HepG2 (cell line): ENCODE measurements at regions not wholly inside any gene's neighbourhood (a gene's known extent, or its start where the extent isn't known, plus 50 kb on each side); places are given as distances from the start of the nearest gene placed in this dataset.
"Not testable (repeated sequence)": the region's sequence is repeated elsewhere in the genome, so short reads cannot be mapped to it uniquely, and the experiment has no call there.

Source experiments
- ATAC-seq: fragments of 200-7000 bp; cut with Tn5 transposase; 3 replicates; pipeline ENCODE4 v1.9.1; 2020; ENCODE audit warnings: mild to moderate bottlenecking, moderate library complexity
- BruUV-seq: library from RNA; stranded (reverse); fragments of 400-500 nt; replicated peaks from 2 replicates; lab custom pipeline; 2021; lab: Mats Ljungman, UMichigan
- CTCF ChIA-PET: fragments of 300-600 bp; formaldehyde crosslinking; extraction: SDS; loops from one replicate; lab custom pipeline; 2021; ENCODE audit warnings: low total read pairs, inconsistent platforms, low intra/inter-chr PET ratio; lab: Yijun Ruan, JAX
- POLR2A ChIA-PET: fragments of 350-600 bp; sonication (Branson Sonifier 250); formaldehyde crosslinking; loops from one replicate; lab custom pipeline; 2020; ENCODE audit warnings: antibody characterized with exemption, inconsistent platforms; lab: Yijun Ruan, JAX
- DNase-seq: peaks from one replicate; pipeline ENCODE4 v3.0.0-alpha.2; 2015; ENCODE audit warnings: low spot score
- FAIRE-seq: peaks from 3 replicates; lab custom pipeline; 2011; peaks lifted over from hg19 to GRCh38; lab: Jason Lieb, UNC
- H2AFZ ChIP-seq: one replicate; pipeline ENCODE4 v1.6.1; 2011; ENCODE audit warnings: low read length, inconsistent platforms
- H3K27ac ChIP-seq: fragments of 300-600 bp; 3 replicates; pipeline ENCODE4 v1.8.0; 2011; ENCODE audit warnings: mixed run types, mild to moderate bottlenecking, mixed read lengths, low read length, inconsistent platforms; ENCODE audit not compliant: insufficient read depth; ENCODE audit errors: extremely low read length
- H3K27me3 ChIP-seq, 2 experiments: fragments of 200-600 bp in 1 of 2; 2 replicates in 1 of 2; 3 replicates in 1 of 2; pipeline versions ENCODE4 v1.6.0 to v1.8.0; 2011; ENCODE audit warnings: low read length in 2 of 2, mild to moderate bottlenecking in 2 of 2, moderate library complexity in 2 of 2, inconsistent platforms in 1 of 2; ENCODE audit not compliant: insufficient read depth in 2 of 2, control insufficient read depth in 1 of 2
- H3K36me3 ChIP-seq, 2 experiments: fragments of 200-600 bp in 1 of 2; replicated peaks in 1 of 2; 2 replicates in 1 of 2; 3 replicates in 1 of 2; pipeline versions ENCODE4 v1.5.1 to v1.8.0; 2011; ENCODE audit warnings: low read length in 2 of 2, inconsistent platforms in 1 of 2; ENCODE audit not compliant: insufficient read depth in 2 of 2, control insufficient read depth in 1 of 2
- H3K4me1 ChIP-seq: 2 replicates; pipeline ENCODE4 v1.5.1; 2012; ENCODE audit warnings: low read length, inconsistent platforms; ENCODE audit not compliant: insufficient read depth
- H3K4me2 ChIP-seq: 2 replicates; pipeline ENCODE4 v1.6.0; 2011; ENCODE audit warnings: low read depth, low read length, inconsistent platforms
- H3K4me3 ChIP-seq, 3 experiments: fragments of 200-600 bp in 1 of 3; sonication (generic), shearing (Covaris generic) in 1 of 3; replicated peaks in 1 of 3; 2 replicates each; pipeline ENCODE4 v1.5.1; 2011 to 2016; ENCODE audit warnings: low read length in 3 of 3, inconsistent platforms in 2 of 3, low read depth in 2 of 3, mild to moderate bottlenecking in 2 of 3, control low read depth in 1 of 3, mixed read lengths in 1 of 3; ENCODE audit not compliant: insufficient read depth in 1 of 3
- H3K79me2 ChIP-seq: one replicate; pipeline ENCODE4 v1.6.1; 2011; ENCODE audit warnings: low read length, inconsistent platforms; ENCODE audit not compliant: insufficient read depth
- H3K9ac ChIP-seq: 2 replicates; pipeline ENCODE4 v1.6.0; 2011; ENCODE audit warnings: mild to moderate bottlenecking, low read depth, low read length, inconsistent platforms; ENCODE audit not compliant: insufficient read depth
- H3K9me3 ChIP-seq: 2 replicates; pipeline ENCODE4 v1.5.1; 2012; ENCODE audit warnings: mild to moderate bottlenecking, low read length
- H4K20me1 ChIP-seq: 2 replicates; pipeline ENCODE4 v1.6.0; 2011; ENCODE audit warnings: inconsistent platforms, mild to moderate bottlenecking, low read length, moderate library complexity; ENCODE audit not compliant: insufficient read depth
- HINFP ChIP-seq: sonication (generic); formaldehyde crosslinking; IDR thresholded peaks from 2 replicates; pipeline ENCODE4 v1.4.0; 2020; ENCODE audit warnings: low read depth, mild to moderate bottlenecking, missing genetic modification reagents
- NFKB2 ChIP-seq: sonication (generic); formaldehyde crosslinking; IDR thresholded peaks from 2 replicates; pipeline ENCODE4 v1.4.0; 2020; ENCODE audit warnings: missing genetic modification reagents, borderline replicate concordance
- WGBS: methylation state at CpG from one replicate; pipeline ENCODE4 v1.1.6; 2017; ENCODE audit warnings: low lambda C conversion rate; 5-methylcytosine and 5-hydroxymethylcytosine counted together
- in situ Hi-C: cut with HindIII; loops from 2 replicates; pipeline ENCODE4 v1.10.0; 2017; ENCODE audit warnings: low pct_unique_long_range_greater_than_20kb; ENCODE audit not compliant: extremely low pct_ligation_motif_present
- intact Hi-C: fragments of 100-400 bp; cut with micrococcal nuclease; formaldehyde crosslinking; loops from one replicate; pipeline ENCODE4 v1.10.0; 2022; ENCODE audit not compliant: unreplicated experiment
- TF ChIP-seq, protein P1 (sequence below): sonication (generic); IDR thresholded peaks from 2 replicates; pipeline ENCODE4 v1.6.1; 2016; ENCODE audit warnings: low read depth, borderline replicate concordance

DNA sequence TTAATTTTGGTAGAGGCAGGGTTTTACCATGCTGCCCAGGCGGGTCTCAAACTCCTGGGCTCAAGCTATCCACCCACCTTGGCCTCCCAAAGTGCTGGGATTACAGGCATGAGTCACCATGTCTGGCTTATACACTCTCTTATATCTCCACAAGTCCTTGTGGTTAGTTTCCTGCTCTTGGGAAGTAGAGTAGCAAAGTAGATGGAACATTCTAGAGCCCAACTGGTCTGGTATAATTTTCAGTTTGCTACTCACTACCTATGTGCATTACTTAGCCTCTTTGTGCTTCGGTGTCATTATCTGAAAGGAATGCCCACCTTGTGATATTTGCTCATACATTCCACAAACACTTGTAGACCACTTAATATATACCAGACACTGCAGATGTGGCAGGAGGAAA is 96.6 kb upstream of the IPO9 start:
- H4K20me1 ChIP-seq = no peaks in the 10 kb centered on the region
- H3K4me1 ChIP-seq = no peaks in the 10 kb centered on the region
- ChIA-PET POLR2A (no interaction called here), CTCF (no interaction called here)
- no peaks in the 10 kb centered on the region for H3K36me3 ChIP-seq
- 43% methylated on average over 2 of the region's 2 CpGs for WGBS
- DNase-seq (no peak), ATAC-seq (no peak), FAIRE-seq (no peak)
- no TSS peak for BruUV-seq
- H3K4me3 ChIP-seq = no peak overlapping the region
- H3K27me3 ChIP-seq = peaks cover 0 to 31% of the 10 kb centered on the region in 2 experiments; a peak in 3 of 5 replicates
- H2AFZ ChIP-seq = no peak overlapping the region
- in situ Hi-C loops (no loop called here), intact Hi-C loops (no loop called here)
- no peak overlapping the region for H3K4me2 ChIP-seq
- H3K79me2 ChIP-seq = no peaks in the 10 kb centered on the region
- H3K27ac ChIP-seq = no peak overlapping the region
- no peaks in the 10 kb centered on the region for H3K9me3 ChIP-seq
- TF ChIP-seq, protein P1, sequence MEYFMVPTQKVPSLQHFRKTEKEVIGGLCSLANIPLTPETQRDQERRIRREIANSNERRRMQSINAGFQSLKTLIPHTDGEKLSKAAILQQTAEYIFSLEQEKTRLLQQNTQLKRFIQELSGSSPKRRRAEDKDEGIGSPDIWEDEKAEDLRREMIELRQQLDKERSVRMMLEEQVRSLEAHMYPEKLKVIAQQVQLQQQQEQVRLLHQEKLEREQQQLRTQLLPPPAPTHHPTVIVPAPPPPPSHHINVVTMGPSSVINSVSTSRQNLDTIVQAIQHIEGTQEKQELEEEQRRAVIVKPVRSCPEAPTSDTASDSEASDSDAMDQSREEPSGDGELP = no peak
- no peak for TF ChIP-seq HINFP (CRISPR knock-in tag)
- no peak for TF ChIP-seq NFKB2 (CRISPR knock-in tag)
- no peak overlapping the region for H3K9ac ChIP-seq

GRCh38 chr1:201734221-201734620 is 94.7 kb upstream of the IPO9 start:
- H4K20me1 ChIP-seq, H2AFZ ChIP-seq, BruUV-seq, intact Hi-C loops, DNase-seq, H3K4me2 ChIP-seq, H3K9me3 ChIP-seq, POLR2A ChIA-PET, in situ Hi-C loops, FAIRE-seq, ATAC-seq, H3K27ac ChIP-seq, H3K4me1 ChIP-seq, CTCF ChIA-PET, H3K36me3 ChIP-seq, H3K79me2 ChIP-seq, H3K4me3 ChIP-seq, H3K9ac ChIP-seq: not testable (repeated sequence)
- peaks cover 1 to 45% of the 10 kb centered on the region in 2 experiments; a peak in 4 of 5 replicates for H3K27me3 ChIP-seq
- WGBS = 20% methylated on average over 4 of the region's 4 CpGs
